SW480 (cell line): ENCODE measurements at regions not wholly inside any gene's neighbourhood (a gene's known extent, or its start where the extent isn't known, plus 50 kb on each side); places are given as distances from the start of the nearest gene placed in this dataset.

Source experiments
- DNase-seq: peaks from one replicate; pipeline ENCODE4 v3.0.0-alpha.2; 2016; ENCODE audit warnings: low spot score

- no peak for DNase-seq
Observed at GRCh38 chr20:58091810-58092209, 136.6 kb downstream of the ANKRD60 start.

- no peak for DNase-seq
Observed at GRCh38 chr20:58090161-58090560, 138.3 kb downstream of the ANKRD60 start.

GRCh38 chr20:58088625-58089024, 139.8 kb downstream of the ANKRD60 start:
- DNase-seq, result no peak

- DNase-seq, result no peak
Observed at GRCh38 chr20:58088105-58088504, 140.3 kb downstream of the ANKRD60 start.

GRCh38 chr20:58087562-58087858, 140.9 kb downstream of the ANKRD60 start:
- DNase-seq, result no peak

- DNase-seq, result peak; percentile 82
Observed at GRCh38 chr20:58086763-58087561, 141.5 kb downstream of the ANKRD60 start.

GRCh38 chr20:58084966-58085365, 143.5 kb downstream of the ANKRD60 start:
- no peak for DNase-seq

GRCh38 chr20:58084566-58084965, 143.9 kb downstream of the ANKRD60 start:
- DNase-seq, result no peak

GRCh38 chr20:58081846-58082245, 146.6 kb downstream of the ANKRD60 start:
- no peak for DNase-seq

- no peak for DNase-seq
Observed at GRCh38 chr20:58078741-58079522, 149.5 kb downstream of the ANKRD60 start.

- DNase-seq, result no peak
Observed at GRCh38 chr20:58077282-58077681, 151.2 kb downstream of the ANKRD60 start.

GRCh38 chr20:58076405-58076804, 152.0 kb downstream of the ANKRD60 start:
- no peak for DNase-seq

GRCh38 chr20:58075586-58076345, 152.7 kb downstream of the ANKRD60 start:
- DNase-seq, result no peak

- DNase-seq, result no peak
Observed at GRCh38 chr20:58073945-58074856, 154.3 kb downstream of the ANKRD60 start.

GRCh38 chr20:58072695-58073671, 155.5 kb downstream of the ANKRD60 start:
- no peak for DNase-seq

GRCh38 chr20:58071991-58072390, 156.5 kb downstream of the ANKRD60 start:
- no peak for DNase-seq

GRCh38 chr20:58071298-58071697, 157.2 kb downstream of the ANKRD60 start:
- no peak for DNase-seq

- no peak for DNase-seq
Observed at GRCh38 chr20:58070664-58071196, 157.7 kb downstream of the ANKRD60 start.

- DNase-seq, result no peak
Observed at GRCh38 chr20:58069796-58070663, 158.4 kb downstream of the ANKRD60 start.
